GM21737 (cell line): ENCODE measurements at regions not wholly inside any gene's neighbourhood (a gene's known extent, or its start where the extent isn't known, plus 50 kb on each side); places are given as distances from the start of the nearest gene placed in this dataset.

ENCODE experiments used
- ATAC-seq: cut with Tn5 transposase; IDR thresholded peaks from one replicate; pipeline ENCODE4 v1.9.1; 2021; ENCODE audit warnings: mild to moderate bottlenecking, moderate library complexity; ENCODE audit not compliant: unreplicated experiment

- ATAC-seq, result no peak
Measured at GRCh38 chr2:16006537-16007166, 66.3 kb downstream of the MYCN start.

GRCh38 chr2:16005816-16006536, 65.6 kb downstream of the MYCN start:
- ATAC-seq, result no peak

GRCh38 chr2:16005389-16005788, 65.0 kb downstream of the MYCN start:
- ATAC-seq, result no peak

GRCh38 chr2:16003809-16004208, 63.5 kb downstream of the MYCN start:
- no peak for ATAC-seq

- ATAC-seq, result no peak
Measured at GRCh38 chr2:16003152-16003551, 62.8 kb downstream of the MYCN start.

- no peak for ATAC-seq
Measured at GRCh38 chr2:16002575-16002974, 62.2 kb downstream of the MYCN start.

GRCh38 chr2:16002144-16002543, 61.8 kb downstream of the MYCN start:
- no peak for ATAC-seq

- ATAC-seq, result no peak
Measured at GRCh38 chr2:16000642-16001041, 60.3 kb downstream of the MYCN start.

- no peak for ATAC-seq
Measured at GRCh38 chr2:15999596-16000469, 59.5 kb downstream of the MYCN start.

GRCh38 chr2:15997728-15998280, 57.5 kb downstream of the MYCN start:
- no peak for ATAC-seq

GRCh38 chr2:15996536-15997423, 56.4 kb downstream of the MYCN start:
- no peak for ATAC-seq
